ENCODE measurements at regions not wholly inside any gene's neighbourhood (a gene's known extent, or its start where the extent isn't known, plus 50 kb on each side); places are given as distances from the start of the nearest gene placed in this dataset.

DNA sequence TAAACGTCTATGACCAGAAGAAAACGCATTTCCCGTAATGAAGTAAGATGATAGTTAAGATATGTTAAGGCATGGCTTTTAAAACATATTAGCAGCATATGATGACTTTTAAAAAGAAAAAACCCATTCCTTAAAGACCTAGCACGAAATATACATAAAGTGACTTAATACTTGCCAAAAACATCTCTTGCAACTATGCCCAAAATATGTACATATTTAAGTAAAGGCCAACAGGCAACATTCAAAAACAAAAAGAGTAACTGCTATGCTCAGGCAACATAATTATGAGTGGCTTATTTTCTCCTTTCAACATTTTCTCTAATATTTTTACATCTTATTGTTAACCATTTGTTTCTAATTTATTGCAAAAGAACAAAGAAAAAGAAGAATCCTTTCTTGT, 60.3 kb upstream of the PAPOLG start:
- Mint-ChIP-seq H3K4me1 (ENCODE audit: low read depth, unreplicated experiment) (no peaks in the 10 kb centered on the region), H3K9me3 (ENCODE audit: unreplicated experiment) (no peaks in the 10 kb centered on the region), H3K27ac (ENCODE audit: unreplicated experiment) (no peak overlapping the region), H3K36me3 (ENCODE audit: low read depth, unreplicated experiment) (no peaks in the 10 kb centered on the region), H3K27me3 (ENCODE audit: low read depth, unreplicated experiment) (no peaks in the 10 kb centered on the region), H3K4me3 (ENCODE audit: unreplicated experiment) (no peak overlapping the region)
- FAIRE-seq, result no peak
- Histone ChIP-seq H4K20me1 (ENCODE audit: insufficient read depth, low read length) (no peaks in the 10 kb centered on the region), H3K4me2 (ENCODE audit: low read length) (no peak overlapping the region), H3K27me3 (ENCODE audit: insufficient read depth, low read length) (no peaks in the 10 kb centered on the region), H3K79me2 (ENCODE audit: insufficient read depth, low read length) (no peaks in the 10 kb centered on the region), H2AFZ (ENCODE audit: low read depth, low read length) (no peak overlapping the region), H3K9ac (ENCODE audit: low read length) (no peak overlapping the region), H3K9me3 (ENCODE audit: insufficient read depth, low read depth, low read length) (no peaks in the 10 kb centered on the region), H3K27ac (ENCODE audit: low read depth, low read length) (no peak overlapping the region), H3K36me3 (ENCODE audit: insufficient read depth, low read length) (no peaks in the 10 kb centered on the region), H3K4me3 (ENCODE audit: insufficient read depth, low read depth, low read length) (no peak overlapping the region), H3K4me1 (ENCODE audit: insufficient read depth, low read length) (no peaks in the 10 kb centered on the region)
- no peak for DNase-seq (ENCODE audit: low read depth)
- TF ChIP-seq, protein P1, sequence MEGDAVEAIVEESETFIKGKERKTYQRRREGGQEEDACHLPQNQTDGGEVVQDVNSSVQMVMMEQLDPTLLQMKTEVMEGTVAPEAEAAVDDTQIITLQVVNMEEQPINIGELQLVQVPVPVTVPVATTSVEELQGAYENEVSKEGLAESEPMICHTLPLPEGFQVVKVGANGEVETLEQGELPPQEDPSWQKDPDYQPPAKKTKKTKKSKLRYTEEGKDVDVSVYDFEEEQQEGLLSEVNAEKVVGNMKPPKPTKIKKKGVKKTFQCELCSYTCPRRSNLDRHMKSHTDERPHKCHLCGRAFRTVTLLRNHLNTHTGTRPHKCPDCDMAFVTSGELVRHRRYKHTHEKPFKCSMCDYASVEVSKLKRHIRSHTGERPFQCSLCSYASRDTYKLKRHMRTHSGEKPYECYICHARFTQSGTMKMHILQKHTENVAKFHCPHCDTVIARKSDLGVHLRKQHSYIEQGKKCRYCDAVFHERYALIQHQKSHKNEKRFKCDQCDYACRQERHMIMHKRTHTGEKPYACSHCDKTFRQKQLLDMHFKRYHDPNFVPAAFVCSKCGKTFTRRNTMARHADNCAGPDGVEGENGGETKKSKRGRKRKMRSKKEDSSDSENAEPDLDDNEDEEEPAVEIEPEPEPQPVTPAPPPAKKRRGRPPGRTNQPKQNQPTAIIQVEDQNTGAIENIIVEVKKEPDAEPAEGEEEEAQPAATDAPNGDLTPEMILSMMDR (IDR thresholded peaks at IDR 0.05; ENCODE audit: insufficient read depth, low read depth, low read length), result no peak
- TF ChIP-seq EZH2 (IDR thresholded peaks at IDR 0.05; ENCODE audit: insufficient read depth, low read length), result no peak

DNA sequence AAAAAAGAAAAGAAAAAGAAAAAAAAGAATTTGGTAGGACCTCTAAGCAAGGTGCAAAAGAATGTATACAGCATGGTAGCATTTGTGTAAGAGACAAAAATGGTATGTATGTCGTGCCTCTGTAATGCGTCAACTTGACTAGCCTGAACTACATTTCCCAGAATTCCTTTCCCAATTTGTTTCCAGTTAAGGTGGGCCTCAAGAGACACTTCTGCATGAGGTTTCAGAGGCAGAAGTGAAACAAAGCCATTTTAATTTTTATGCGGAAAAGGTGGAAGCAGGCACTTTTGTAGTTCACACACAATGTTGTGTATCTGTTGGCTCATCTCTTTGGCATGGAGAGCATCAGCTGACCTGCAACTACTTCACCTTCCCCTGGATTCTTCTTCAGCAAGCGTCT, 56.5 kb upstream of the PAPOLG start:
- TF ChIP-seq EZH2 (IDR thresholded peaks at IDR 0.05; ENCODE audit: insufficient read depth, low read length), result no peak
- TF ChIP-seq, protein P1 (IDR thresholded peaks at IDR 0.05; ENCODE audit: insufficient read depth, low read depth, low read length), result no peak
- Histone ChIP-seq H3K4me3 (ENCODE audit: insufficient read depth, low read depth, low read length) (no peak overlapping the region), H2AFZ (ENCODE audit: low read depth, low read length) (no peak overlapping the region), H3K9ac (ENCODE audit: low read length) (no peak overlapping the region), H3K27me3 (ENCODE audit: insufficient read depth, low read length) (no peaks in the 10 kb centered on the region), H3K79me2 (ENCODE audit: insufficient read depth, low read length) (no peaks in the 10 kb centered on the region), H3K9me3 (ENCODE audit: insufficient read depth, low read depth, low read length) (no peaks in the 10 kb centered on the region), H3K36me3 (ENCODE audit: insufficient read depth, low read length) (no peaks in the 10 kb centered on the region), H3K27ac (ENCODE audit: low read depth, low read length) (no peak overlapping the region), H3K4me1 (ENCODE audit: insufficient read depth, low read length) (no peaks in the 10 kb centered on the region), H4K20me1 (ENCODE audit: insufficient read depth, low read length) (no peaks in the 10 kb centered on the region), H3K4me2 (ENCODE audit: low read length) (no peak overlapping the region)
- no peak for DNase-seq (ENCODE audit: low read depth)
- no peaks in the 10 kb centered on the region for H3K36me3 Mint-ChIP-seq (ENCODE audit: low read depth, unreplicated experiment)
- no peak overlapping the region for H3K27ac Mint-ChIP-seq (ENCODE audit: unreplicated experiment)
- no peaks in the 10 kb centered on the region for H3K9me3 Mint-ChIP-seq (ENCODE audit: unreplicated experiment)
- no peak for FAIRE-seq
- H3K4me1 Mint-ChIP-seq (ENCODE audit: low read depth, unreplicated experiment), result no peaks in the 10 kb centered on the region
- no peaks in the 10 kb centered on the region for H3K27me3 Mint-ChIP-seq (ENCODE audit: low read depth, unreplicated experiment)
- no peak overlapping the region for H3K4me3 Mint-ChIP-seq (ENCODE audit: unreplicated experiment)

DNA sequence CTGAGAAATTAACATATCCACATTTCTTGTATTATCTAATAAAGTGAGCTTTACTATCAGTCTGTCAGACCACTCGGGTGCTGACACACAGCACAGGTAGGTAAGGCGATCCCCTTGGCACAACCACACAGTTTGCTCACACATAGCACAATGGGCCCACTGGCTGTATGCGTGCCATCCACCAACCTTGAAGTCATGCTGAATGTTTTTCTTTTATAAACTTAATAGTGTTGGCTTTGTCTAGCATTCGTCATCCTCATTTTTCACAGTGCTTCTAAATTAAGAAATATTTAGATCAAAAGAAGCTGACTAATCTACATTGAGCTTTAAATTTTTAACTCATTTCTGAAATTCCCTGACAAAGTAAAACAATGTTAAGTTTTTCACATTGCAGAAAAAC, 50.0 kb upstream of the PAPOLG start:
- Histone ChIP-seq H3K4me2 (ENCODE audit: low read length) (peak overlapping the region; percentile 40), H3K4me3 (ENCODE audit: insufficient read depth, low read depth, low read length) (no peak overlapping the region), H3K27me3 (ENCODE audit: insufficient read depth, low read length) (no peaks in the 10 kb centered on the region), H3K4me1 (ENCODE audit: insufficient read depth, low read length) (peaks cover 7% of the 10 kb centered on the region), H3K79me2 (ENCODE audit: insufficient read depth, low read length) (no peaks in the 10 kb centered on the region), H3K9me3 (ENCODE audit: insufficient read depth, low read depth, low read length) (no peaks in the 10 kb centered on the region), H3K27ac (ENCODE audit: low read depth, low read length) (peak overlapping the region; percentile 29), H4K20me1 (ENCODE audit: insufficient read depth, low read length) (no peaks in the 10 kb centered on the region), H3K9ac (ENCODE audit: low read length) (no peak overlapping the region), H2AFZ (ENCODE audit: low read depth, low read length) (no peak overlapping the region), H3K36me3 (ENCODE audit: insufficient read depth, low read length) (no peaks in the 10 kb centered on the region)
- Mint-ChIP-seq H3K4me3 (ENCODE audit: unreplicated experiment) (no peak overlapping the region), H3K27ac (ENCODE audit: unreplicated experiment) (no peak overlapping the region), H3K27me3 (ENCODE audit: low read depth, unreplicated experiment) (no peaks in the 10 kb centered on the region), H3K36me3 (ENCODE audit: low read depth, unreplicated experiment) (no peaks in the 10 kb centered on the region), H3K9me3 (ENCODE audit: unreplicated experiment) (no peaks in the 10 kb centered on the region), H3K4me1 (ENCODE audit: low read depth, unreplicated experiment) (no peaks in the 10 kb centered on the region)
- peak; percentile 78 for DNase-seq (ENCODE audit: low read depth)
- TF ChIP-seq EZH2 (IDR thresholded peaks at IDR 0.05; ENCODE audit: insufficient read depth, low read length), result no peak
- TF ChIP-seq, protein P1 (IDR thresholded peaks at IDR 0.05; ENCODE audit: insufficient read depth, low read depth, low read length), result no peak
- FAIRE-seq, result no peak

All from astrocyte (in vitro differentiated cells and primary cell).